ENCODE measurements at regions not wholly inside any gene's neighbourhood (a gene's known extent, or its start where the extent isn't known, plus 50 kb on each side); places are given as distances from the start of the nearest gene placed in this dataset.

- no peak for TF ChIP-seq CTCF (conservative IDR thresholded peaks at IDR 0.05; ENCODE audit: low read length)
- no peak for TF ChIP-seq EZH2phosphoT487 (IDR thresholded peaks at IDR 0.05; ENCODE audit: borderline replicate concordance)
Observed at GRCh38 chr17:70892527-70892926, 723.2 kb downstream of the KCNJ2 start.

All from Loucy (cell line).